K562 (cell line): ENCODE measurements at regions not wholly inside any gene's neighbourhood (a gene's known extent, or its start where the extent isn't known, plus 50 kb on each side); places are given as distances from the start of the nearest gene placed in this dataset.

Experiments
- ATAC-seq: fragments of 200-7000 bp; cut with Tn5 transposase; 3 replicates; pipeline ENCODE4 v1.9.1; 2020; ENCODE audit warnings: moderate library complexity
- BruUV-seq: library from RNA; stranded (reverse); fragments of 400-500 nt; replicated peaks from 2 replicates; lab custom pipeline; 2021; lab: Mats Ljungman, UMichigan
- CTCF ChIA-PET: fragments of 300-600 bp; formaldehyde crosslinking; extraction: SDS; loops from one replicate; lab custom pipeline; 2021; ENCODE audit warnings: low intra/inter-chr PET ratio; lab: Yijun Ruan, JAX
- POLR2A ChIA-PET: fragments of 300-600, 350-650 bp; sonication (Branson Sonifier 250); formaldehyde crosslinking; extraction: SDS; loops from one replicate; lab custom pipeline; 2021; ENCODE audit warnings: antibody characterized with exemption, inconsistent platforms; lab: Yijun Ruan, JAX
- DNase-seq, 4 experiments: peaks; one replicate each; pipeline versions ENCODE4 v3.0.0 to v3.0.0-alpha.2; 2011 to 2018; ENCODE audit warnings: low spot score in 3 of 4, mixed read lengths in 3 of 4; ENCODE audit errors: extremely low read depth in 1 of 4
- FAIRE-seq: peaks from 2 replicates; lab custom pipeline; 2011; peaks lifted over from hg19 to GRCh38; lab: Jason Lieb, UNC
- H2AFZ ChIP-seq: 2 replicates; pipeline ENCODE4 v1.6.0; 2011; ENCODE audit warnings: low read depth, low read length, control low read depth, inconsistent platforms
- H3K27ac ChIP-seq: fragments of 200-600 bp; 3 replicates; pipeline ENCODE4 v1.8.0; 2011; ENCODE audit warnings: low read depth, mild to moderate bottlenecking, control low read depth, inconsistent platforms, low read length, moderate library complexity, mixed read lengths; ENCODE audit errors: extremely low read depth
- H3K27me3 ChIP-seq, 2 experiments: fragments of 300-600 bp in 1 of 2; 2 replicates in 1 of 2; 3 replicates in 1 of 2; pipeline versions ENCODE4 v1.6.0 to v1.8.0; 2011; ENCODE audit warnings: inconsistent platforms in 2 of 2, low read length in 2 of 2, mild to moderate bottlenecking in 1 of 2, mixed read lengths in 1 of 2, moderate library complexity in 1 of 2; ENCODE audit not compliant: control insufficient read depth in 2 of 2, insufficient read depth in 2 of 2
- H3K36me3 ChIP-seq: fragments of 300-600 bp; 3 replicates; pipeline ENCODE4 v1.8.0; 2011; ENCODE audit warnings: mild to moderate bottlenecking, low read length, inconsistent platforms; ENCODE audit not compliant: control insufficient read depth, insufficient read depth
- H3K4me1 ChIP-seq, 2 experiments: fragments of 200-600 bp in 1 of 2; replicated peaks in 1 of 2; 2 replicates in 1 of 2; 3 replicates in 1 of 2; pipeline versions ENCODE4 v1.5.1 to v1.8.0; 2011; ENCODE audit warnings: inconsistent platforms in 2 of 2, low read length in 2 of 2, mild to moderate bottlenecking in 1 of 2, mixed read lengths in 1 of 2, moderate library complexity in 1 of 2; ENCODE audit not compliant: control insufficient read depth in 2 of 2, insufficient read depth in 2 of 2
- H3K4me2 ChIP-seq: 2 replicates; pipeline ENCODE4 v1.6.1; 2011; ENCODE audit warnings: low read length, control low read depth, inconsistent platforms, mixed read lengths; ENCODE audit not compliant: insufficient read depth
- H3K4me3 ChIP-seq: fragments of 200-600 bp; sonication (generic), shearing (Covaris generic); 2 replicates; pipeline ENCODE4 v1.5.1; 2016; ENCODE audit warnings: control low read depth, inconsistent platforms
- H3K79me2 ChIP-seq: fragments of 200-600 bp; 3 replicates; pipeline ENCODE4 v1.8.0; 2011; ENCODE audit warnings: low read length, inconsistent platforms; ENCODE audit not compliant: control insufficient read depth, insufficient read depth
- H3K9ac ChIP-seq, 2 experiments: 2 replicates each; pipeline versions ENCODE4 v1.6.0 to v1.6.1; 2011; ENCODE audit warnings: low read depth in 2 of 2, low read length in 2 of 2, control low read depth in 1 of 2, inconsistent platforms in 1 of 2, mild to moderate bottlenecking in 1 of 2, mixed read lengths in 1 of 2; ENCODE audit not compliant: insufficient read depth in 1 of 2
- H3K9me1 ChIP-seq: one replicate; pipeline ENCODE4 v1.6.0; 2011; ENCODE audit warnings: inconsistent platforms, mild to moderate bottlenecking, low read length, moderate library complexity; ENCODE audit not compliant: control insufficient read depth, insufficient read depth
- H3K9me3 ChIP-seq: replicated peaks from 2 replicates; pipeline ENCODE4 v1.5.1; 2011; ENCODE audit warnings: low read depth, low read length, inconsistent platforms; ENCODE audit not compliant: control insufficient read depth, insufficient read depth
- H4K20me1 ChIP-seq: replicated peaks from 2 replicates; pipeline ENCODE4 v1.6.1; 2011; ENCODE audit warnings: low read length, inconsistent platforms, mixed read lengths; ENCODE audit not compliant: control insufficient read depth, insufficient read depth
- AFF4 ChIP-seq: sonication (generic); formaldehyde crosslinking; IDR thresholded peaks from 2 replicates; pipeline ENCODE4 v1.8.0; 2023; ENCODE audit warnings: mild to moderate bottlenecking, missing genetic modification reagents
- BCLAF1 ChIP-seq, 2 experiments: fragments of 450-650 bp in 1 of 2; IDR thresholded peaks; 2 replicates each; pipeline ENCODE4 v1.6.1; 2011 to 2017; ENCODE audit warnings: low read depth in 2 of 2, antibody characterized with exemption in 1 of 2, borderline replicate concordance in 1 of 2, low read length in 1 of 2, mild to moderate bottlenecking in 1 of 2, mixed read lengths in 1 of 2; ENCODE audit not compliant: control insufficient read depth in 1 of 2
- FUS ChIP-seq: fragments of 200-400 bp; formaldehyde crosslinking; optimal IDR thresholded peaks from 2 replicates; pipeline ENCODE3; 2017; ENCODE audit warnings: low read depth, low read length
- HDAC6 ChIP-seq: IDR thresholded peaks from 2 replicates; pipeline ENCODE4 v1.6.1; 2012; ENCODE audit warnings: low read depth, mild to moderate bottlenecking, control low read depth, inconsistent platforms, low read length, moderate library complexity
- KDM1A ChIP-seq, 2 experiments: fragments of 450-650 bp; IDR thresholded peaks; 2 replicates each; pipeline ENCODE4 v1.6.1; 2016; ENCODE audit warnings: mild to moderate bottlenecking in 2 of 2
- NEUROD1 ChIP-seq: fragments of 150-350 bp; IDR thresholded peaks from 2 replicates; pipeline ENCODE4 v1.6.1; 2014; ENCODE audit warnings: borderline replicate concordance, low read length, low read depth; ENCODE audit not compliant: partially characterized antibody
- NR2C1 ChIP-seq, 2 experiments: fragments of 450-650 bp; IDR thresholded peaks; 2 replicates each; pipeline ENCODE4 v1.6.1; 2017; ENCODE audit warnings: mild to moderate bottlenecking in 2 of 2, antibody characterized with exemption in 1 of 2, inconsistent platforms in 1 of 2, missing compliant biosample characterization in 1 of 2, missing genetic modification characterization in 1 of 2
- PCBP2 ChIP-seq: fragments of 200-400 bp; formaldehyde crosslinking; IDR thresholded peaks from 2 replicates; pipeline ENCODE4 v1.6.1; 2018; ENCODE audit warnings: low read length, low read depth, mild to moderate bottlenecking, moderate library complexity; ENCODE audit not compliant: poor library complexity, severe bottlenecking
- TOE1 ChIP-seq, 2 experiments: fragments of 450-650 bp in 1 of 2; sonication (generic) in 1 of 2; formaldehyde crosslinking in 1 of 2; IDR thresholded peaks; 2 replicates each; pipeline versions ENCODE4 v1.7.1 to v1.8.0; 2016 to 2022; ENCODE audit warnings: borderline replicate concordance in 2 of 2, mild to moderate bottlenecking in 2 of 2, antibody characterized with exemption in 1 of 2, inconsistent platforms in 1 of 2, low read depth in 1 of 2, missing genetic modification reagents in 1 of 2, moderate library complexity in 1 of 2
- TRIM24 ChIP-seq, 2 experiments: fragments of 450-650 bp; IDR thresholded peaks; 2 replicates each; pipeline ENCODE4 v1.6.1; 2016
- ZNF133 ChIP-seq: fragments of 250-450 bp; sonication (Bioruptor Pico); IDR thresholded peaks from 2 replicates; pipeline ENCODE4 v1.4.0; 2020; ENCODE audit warnings: mild to moderate bottlenecking
- ZNF561 ChIP-seq: fragments of 450-650 bp; formaldehyde crosslinking; conservative IDR thresholded peaks from 2 replicates; pipeline ENCODE4 v1.4.0; 2020; ENCODE audit warnings: mild to moderate bottlenecking, moderate library complexity
- ZNF586 ChIP-seq: fragments of 450-650 bp; formaldehyde crosslinking; conservative IDR thresholded peaks from 2 replicates; pipeline ENCODE4 v1.4.0; 2020; ENCODE audit warnings: mild to moderate bottlenecking, moderate library complexity
- ZNF785 ChIP-seq: fragments of 250-450 bp; sonication (Bioruptor Pico); IDR thresholded peaks from 2 replicates; pipeline ENCODE4 v1.4.0; 2020; ENCODE audit warnings: mild to moderate bottlenecking
- WGBS: fragments of 100-300 bp; shearing (Covaris generic); methylation state at CpG from one replicate; pipeline ENCODE4 v1.1.6; 2016; ENCODE audit warnings: low coverage, mixed read lengths; ENCODE audit not compliant: insufficient coverage; ENCODE audit errors: missing lambda C conversion rate; 5-methylcytosine and 5-hydroxymethylcytosine counted together
- in situ Hi-C: fragments of 300-500 bp; cut with MboI; formaldehyde crosslinking; loops from 4 replicates; pipeline ENCODE4 v1.15.0; 2018; ENCODE audit warnings: inconsistent platforms, mixed read lengths
- intact Hi-C: fragments of 100-400 bp; cut with micrococcal nuclease; formaldehyde crosslinking; loops from 2 replicates; pipeline ENCODE4 v1.14.2; 2022

- BruUV-seq, result no TSS peak
- Histone ChIP-seq H3K9me1 (no peaks in the 10 kb centered on the region), H3K4me3 (no peak overlapping the region), H3K4me2 (no peak overlapping the region), H3K9me3 (no peaks in the 10 kb centered on the region), H3K27me3 (no peaks in the 10 kb centered on the region), H3K4me1 (no peaks in the 10 kb centered on the region), H3K79me2 (no peaks in the 10 kb centered on the region), H3K9ac (no peak overlapping the region), H3K27ac (no peak overlapping the region), H2AFZ (no peak overlapping the region), H3K36me3 (no peaks in the 10 kb centered on the region), H4K20me1 (no peaks in the 10 kb centered on the region)
- POLR2A ChIA-PET, result no interaction called here
- FAIRE-seq (no peak), DNase-seq (no peak), ATAC-seq (no peak)
- CTCF ChIA-PET, result no interaction called here
- TF ChIP-seq FUS (no peak), BCLAF1 (IDR thresholded peaks at IDR 0.05; ENCODE audit: borderline replicate concordance in 1 of 2, control insufficient read depth in 1 of 2, low read depth in 2 of 2, low read length in 1 of 2) (no peak), ZNF586 (CRISPR knock-in tag) (no peak), PCBP2 (no peak), KDM1A (IDR thresholded peaks at IDR 0.05) (no peak), NEUROD1 (no peak), ZNF133 (CRISPR knock-in tag) (no peak), AFF4 (CRISPR knock-in tag) (no peak), TOE1 (IDR thresholded peaks at IDR 0.05; ENCODE audit: borderline replicate concordance) (no peak), TOE1 (CRISPR knock-in tag; IDR thresholded peaks at IDR 0.05; ENCODE audit: borderline replicate concordance, low read depth) (no peak), ZNF785 (CRISPR knock-in tag) (no peak), NR2C1 (IDR thresholded peaks at IDR 0.05) (no peak), NR2C1 (tag; IDR thresholded peaks at IDR 0.05) (no peak), TRIM24 (IDR thresholded peaks at IDR 0.05) (no peak), ZNF561 (no peak), HDAC6 (no peak)
- intact Hi-C loops (no loop called here), in situ Hi-C loops (no loop called here)
- WGBS, result 4% methylated on average over 4 of the region's 4 CpGs
Observed at GRCh38 chr2:104249629-104250028, 604.3 kb upstream of the POU3F3 start.
